Motor neuron (in vitro differentiated cells): ENCODE measurements at regions not wholly inside any gene's neighbourhood (a gene's known extent, or its start where the extent isn't known, plus 50 kb on each side); places are given as distances from the start of the nearest gene placed in this dataset.
A peak's percentile ranks its signal among the peaks of the same experiment; 100 is the strongest.

Source experiments
- ATAC-seq, 8 experiments: fragments of 200-7000 bp; cut with Tn5 transposase; replicated peaks in 6 of 8; 2 replicates each; pipeline ENCODE4 v1.8.0; 2021; ENCODE audit warnings: mild to moderate bottlenecking in 8 of 8, moderate library complexity in 8 of 8
- H3K27ac ChIP-seq, 2 donors: fragments of 250-450 bp; sonication (Bioruptor Pico); 2 replicates each; pipeline ENCODE4 v1.9.0; 2021; ENCODE audit warnings: antibody characterized with exemption in 2 of 2, mild to moderate bottlenecking in 2 of 2, moderate library complexity in 1 of 2
- H3K4me1 ChIP-seq, 2 donors: fragments of 250-450 bp; sonication (Bioruptor Pico); replicated peaks in 1 of 2; 2 replicates each; pipeline ENCODE4 v1.6.1; 2021; ENCODE audit warnings: antibody characterized with exemption in 2 of 2, mild to moderate bottlenecking in 2 of 2, moderate library complexity in 1 of 2
- H3K4me3 ChIP-seq, 5 donors: fragments of 250-450 bp; sonication (Bioruptor Pico); 2 replicates each; pipeline ENCODE4 v1.9.0; 2021; ENCODE audit warnings: antibody characterized with exemption in 5 of 5, mild to moderate bottlenecking in 5 of 5, moderate library complexity in 4 of 5
- WGBS, 10 experiments: fragments of 450-650 bp; shearing (Covaris generic); methylation state at CpG; one replicate each; pipeline ENCODE4 v1.0.0; 2022; 5-methylcytosine and 5-hydroxymethylcytosine counted together
- in situ Hi-C, 9 experiments: fragments of 400-800 bp; cut with MboI; loops; one replicate each; pipeline ENCODE4 v1.15.0; 2021; ENCODE audit warnings: low sequenced_read_pairs in 9 of 9, low pct_unique_long_range_greater_than_20kb in 2 of 9; ENCODE audit not compliant: unreplicated experiment in 9 of 9

- H3K4me1 ChIP-seq, result peaks cover 28 to 42% of the 10 kb centered on the region in 2 donors
- no peak for ATAC-seq
- H3K4me3 ChIP-seq, result no peak overlapping the region
- in situ Hi-C loops, result no loop called here
- no peak overlapping the region for H3K27ac ChIP-seq
- 8 to 100% (median 94%) methylated on average over 2 to 4 of the region's 4 CpGs; no CpG with 5 or more reads in 1 of the 10 experiments for WGBS, 10 experiments
Observed at GRCh38 chr18:10397004-10397403, 57.4 kb upstream of the APCDD1 start.

DNA sequence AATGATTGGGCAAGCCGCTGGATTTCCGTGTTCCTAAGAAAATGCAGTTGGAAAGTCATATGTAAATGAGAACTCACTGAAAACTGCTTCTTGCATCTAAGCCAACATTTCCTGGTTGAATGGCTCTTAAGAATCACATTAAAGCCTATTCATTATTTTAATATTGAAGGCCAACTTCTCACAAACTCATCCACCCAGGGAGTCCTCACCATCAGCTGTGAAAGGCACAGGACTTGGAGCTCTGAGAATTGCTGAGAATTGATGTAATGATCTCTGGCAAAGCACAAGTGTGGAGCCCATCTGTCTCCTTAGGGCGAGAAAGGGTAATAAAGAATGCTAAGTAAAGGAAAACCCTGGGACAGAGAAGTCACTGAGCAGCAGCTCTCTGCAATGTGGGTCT is 55.9 kb upstream of the APCDD1 start:
- ATAC-seq, result peak; percentile 15 to 86 (median 59)
- Histone ChIP-seq H3K4me1 (peaks cover 43 to 57% of the 10 kb centered on the region in 2 donors), H3K27ac (no peak overlapping the region), H3K4me3 (no peak overlapping the region)
- 0 to 74% (median 20%) methylated on average over 1 to 3 of the region's 3 CpGs; no CpG with 5 or more reads in 1 of the 10 experiments for WGBS, 10 experiments
- in situ Hi-C loops, result no loop called here

DNA sequence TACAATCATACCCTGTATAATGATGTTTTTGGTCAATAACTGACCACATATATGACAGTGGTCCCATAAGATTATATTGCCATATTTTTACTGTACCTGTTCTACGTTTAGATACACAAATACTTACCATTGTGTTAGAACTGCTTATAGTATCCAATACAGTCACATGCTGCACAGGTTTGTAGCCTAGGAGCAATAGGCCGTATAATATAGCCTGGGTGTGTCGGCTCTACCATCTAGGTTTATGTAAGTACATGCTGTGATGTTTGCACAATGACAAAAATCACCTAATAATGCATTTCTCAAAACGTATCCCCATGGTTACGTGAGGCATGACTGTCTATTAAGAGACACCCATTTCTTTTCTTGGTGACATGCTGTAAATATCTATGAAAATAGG is 55.0 kb upstream of the APCDD1 start:
- Histone ChIP-seq H3K27ac (no peak overlapping the region), H3K4me3 (no peak overlapping the region), H3K4me1 (peaks cover 51 to 66% of the 10 kb centered on the region in 2 donors)
- no peak for ATAC-seq
- in situ Hi-C loops, result no loop called here
- WGBS, 10 experiments, result 50 to 100% (median 92%) methylated on average over 1 to 5 of the region's 5 CpGs

DNA sequence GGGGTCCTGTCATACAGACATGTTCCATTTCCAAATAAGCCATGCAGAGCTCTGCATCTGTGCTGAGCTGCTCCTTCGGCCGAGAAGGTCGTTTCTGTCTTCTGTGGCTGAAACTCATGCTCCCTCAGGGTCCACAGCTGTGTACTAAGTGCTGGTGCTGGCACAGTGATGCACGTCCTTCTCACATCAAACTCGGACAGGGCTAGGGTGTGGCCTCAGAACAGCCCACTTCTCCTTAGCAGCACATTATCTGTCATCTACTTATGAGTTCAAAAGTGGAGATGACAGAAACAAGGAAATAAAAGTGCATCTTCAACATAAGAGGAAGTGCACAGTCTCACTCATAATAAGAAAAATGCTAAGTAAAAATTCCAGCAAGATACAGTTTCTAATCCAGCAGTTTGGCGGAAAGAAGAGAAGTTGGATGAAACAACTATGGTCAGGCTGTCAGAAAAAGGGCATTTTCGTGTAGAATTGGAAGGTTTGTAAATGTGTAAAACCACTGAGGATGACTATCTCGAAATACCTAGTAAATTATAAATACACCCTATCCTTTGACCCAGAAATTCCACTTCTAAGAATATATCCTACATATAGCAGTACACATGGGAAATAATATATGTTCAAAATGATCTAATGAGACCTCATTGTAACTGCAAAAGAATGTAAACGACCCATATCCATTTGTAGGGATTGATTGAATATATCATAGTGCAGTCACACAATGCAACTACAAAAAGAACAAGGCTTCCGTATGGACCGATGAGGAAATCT is 53.7 kb upstream of the APCDD1 start:
- Histone ChIP-seq H3K4me3 (no peak overlapping the region), H3K4me1 (peaks cover 51 to 78% of the 10 kb centered on the region in 2 donors), H3K27ac (no peak overlapping the region)
- in situ Hi-C loops, result no loop called here
- WGBS, 10 experiments, result 44 to 83% (median 71%) methylated on average over 4 to 11 of the region's 11 CpGs
- ATAC-seq, result peak in 3 of 8 experiments; percentile 43 to 65 (median 58)

GRCh38 chr18:10401521-10401920 is 52.9 kb upstream of the APCDD1 start:
- Histone ChIP-seq H3K27ac (peak overlapping the region in 1 of 2 donors; percentile 45), H3K4me1 (peaks cover 58 to 85% of the 10 kb centered on the region in 2 donors), H3K4me3 (peak overlapping the region in 1 of 5 donors; percentile 8)
- in situ Hi-C loops, result no loop called here
- ATAC-seq, result peak in 5 of 8 experiments; percentile 24 to 51 (median 47)
- WGBS, 10 experiments, result 0 to 52% (median 8%) methylated on average over 1 to 3 of the region's 5 CpGs; no CpG with 5 or more reads in 6 of the 10 experiments

GRCh38 chr18:10401930-10402329 is 52.5 kb upstream of the APCDD1 start:
- WGBS, 10 experiments, result 20 to 100% (median 63%) methylated on average over 1 to 6 of the region's 6 CpGs; no CpG with 5 or more reads in 4 of the 10 experiments
- in situ Hi-C loops, result no loop called here
- Histone ChIP-seq H3K4me1 (peaks cover 60 to 87% of the 10 kb centered on the region in 2 donors), H3K27ac (peak overlapping the region in 1 of 2 donors; percentile 45), H3K4me3 (peak overlapping the region in 1 of 5 donors; percentile 8)
- peak in 4 of 8 experiments; percentile 5 to 12 (median 8) for ATAC-seq

- WGBS, 10 experiments, result 26 to 97% (median 69%) methylated on average over 3 to 6 of the region's 8 CpGs; no CpG with 5 or more reads in 1 of the 10 experiments
- Histone ChIP-seq H3K27ac (peak overlapping the region in 1 of 2 donors; percentile 47), H3K4me1 (peaks cover 58 to 82% of the 10 kb centered on the region in 2 donors)
Observed at GRCh38 chr18:10402871-10403559, 51.4 kb upstream of the APCDD1 start.

DNA sequence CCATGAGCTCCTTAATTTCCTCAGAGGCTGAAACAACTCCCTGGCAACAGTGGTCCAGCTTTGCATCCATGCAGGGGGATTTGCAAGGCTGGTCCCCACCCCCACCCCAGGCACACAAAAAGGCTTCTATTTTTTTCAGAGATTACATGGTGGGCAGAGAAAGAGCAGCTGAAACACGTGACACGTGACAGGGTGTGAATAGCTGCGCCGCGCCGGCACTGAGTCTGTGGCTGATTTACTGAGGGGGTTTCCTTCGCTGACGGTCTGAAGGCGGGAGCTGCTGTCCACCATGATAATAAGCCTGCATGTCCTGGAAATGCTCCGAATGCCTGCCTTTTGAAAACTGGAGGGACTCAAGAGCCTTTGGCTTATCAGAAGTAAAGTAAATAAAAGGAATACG is 50.7 kb upstream of the APCDD1 start:
- Histone ChIP-seq H3K4me1 (peaks cover 51 to 77% of the 10 kb centered on the region in 2 donors), H3K4me3 (no peak overlapping the region), H3K27ac (peak overlapping the region; percentile 34 to 52)
- WGBS, 10 experiments, result 31 to 95% (median 52%) methylated on average over 2 to 10 of the region's 11 CpGs; no CpG with 5 or more reads in 6 of the 10 experiments
- in situ Hi-C loops, result no loop called here
- peak in 5 of 8 experiments; percentile 79 to 88 (median 87) for ATAC-seq

More at GRCh38 chr18:10402871-10403559, 51.4 kb upstream of the APCDD1 start:
- H3K4me3 ChIP-seq, result no peak overlapping the region
- ATAC-seq, result peak in 5 of 8 experiments; percentile 17 to 49 (median 35)
- in situ Hi-C loops, result no loop called here

- peak in 5 of 8 experiments; percentile 7 to 44 (median 32) for ATAC-seq
- peak overlapping the region; percentile 34 to 52 for H3K27ac ChIP-seq
- H3K4me3 ChIP-seq, result no peak overlapping the region
- peaks cover 49 to 74% of the 10 kb centered on the region in 2 donors for H3K4me1 ChIP-seq
- 54 to 96% (median 79%) methylated on average over 2 to 4 of the region's 9 CpGs; no CpG with 5 or more reads in 1 of the 10 experiments for WGBS, 10 experiments
- in situ Hi-C loops, result no loop called here
Observed at GRCh38 chr18:10404168-10404567, 50.3 kb upstream of the APCDD1 start.
